Activated naive CD8-positive, alpha-beta T cell treated with anti-CD3 and anti-CD28 coated beads for 36 hours (primary cell): ENCODE measurements at regions not wholly inside any gene's neighbourhood (a gene's known extent, or its start where the extent isn't known, plus 50 kb on each side); places are given as distances from the start of the nearest gene placed in this dataset.

Experiments used
- DNase-seq: peaks from one replicate; pipeline ENCODE4 v3.0.0; 2021
- H3K27ac Mint-ChIP-seq: one replicate; pipeline ENCODE4 v1.8.0; 2022; ENCODE audit warnings: mild to moderate bottlenecking, moderate library complexity, mixed read lengths
- H3K27me3 Mint-ChIP-seq: one replicate; pipeline ENCODE4 v1.8.0; 2022; ENCODE audit warnings: mild to moderate bottlenecking, mixed read lengths
- H3K36me3 Mint-ChIP-seq: one replicate; pipeline ENCODE4 v1.8.0; 2021; ENCODE audit warnings: mild to moderate bottlenecking, mixed read lengths
- H3K4me1 Mint-ChIP-seq: one replicate; pipeline ENCODE4 v1.8.0; 2021; ENCODE audit warnings: mixed read lengths
- H3K4me3 Mint-ChIP-seq: one replicate; pipeline ENCODE4 v1.8.0; 2022; ENCODE audit warnings: mild to moderate bottlenecking, moderate library complexity, mixed read lengths
- H3K9me3 Mint-ChIP-seq: one replicate; pipeline ENCODE4 v1.8.0; 2022; ENCODE audit warnings: mixed read lengths

GRCh38 chr18:40904295-40904694 is 1050.7 kb upstream of the PIK3C3 start:
- H3K4me1 Mint-ChIP-seq: no peaks in the 10 kb centered on the region
- DNase-seq: no peak
- no peaks in the 10 kb centered on the region for H3K27me3 Mint-ChIP-seq
- H3K4me3 Mint-ChIP-seq: no peak overlapping the region
- no peak overlapping the region for H3K27ac Mint-ChIP-seq
- H3K9me3 Mint-ChIP-seq: peaks cover 3% of the 10 kb centered on the region
- H3K36me3 Mint-ChIP-seq: no peaks in the 10 kb centered on the region

GRCh38 chr18:40902436-40902835 is 1052.6 kb upstream of the PIK3C3 start:
- Mint-ChIP-seq H3K27me3 (no peaks in the 10 kb centered on the region), H3K36me3 (no peaks in the 10 kb centered on the region), H3K4me1 (no peaks in the 10 kb centered on the region), H3K4me3 (no peak overlapping the region), H3K9me3 (peaks cover 3% of the 10 kb centered on the region), H3K27ac (no peak overlapping the region)
- no peak for DNase-seq

GRCh38 chr18:40897884-40898283 is 1057.2 kb upstream of the PIK3C3 start:
- peaks cover 10% of the 10 kb centered on the region for H3K9me3 Mint-ChIP-seq

DNA sequence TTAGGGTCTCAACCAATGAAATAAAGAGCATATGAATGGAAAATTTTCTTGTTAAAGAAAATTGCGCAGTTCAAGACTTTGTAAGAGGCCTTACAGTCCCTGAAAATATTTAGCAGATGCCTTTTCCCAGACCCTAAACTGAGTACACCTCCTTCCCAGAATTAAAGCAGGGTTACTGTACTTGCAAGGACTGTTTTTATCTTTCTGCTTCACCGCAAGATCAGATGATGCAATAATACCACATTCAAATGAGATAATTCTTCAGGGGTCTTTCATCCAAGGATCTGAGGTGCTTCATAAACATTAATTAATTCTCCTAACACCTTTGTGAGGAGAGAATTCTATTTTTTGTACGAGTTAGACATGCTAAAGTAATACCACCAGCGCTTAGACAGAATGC is 1071.8 kb upstream of the PIK3C3 start:
- no peaks in the 10 kb centered on the region for H3K36me3 Mint-ChIP-seq
- no peaks in the 10 kb centered on the region for H3K4me1 Mint-ChIP-seq
- H3K27ac Mint-ChIP-seq: no peak overlapping the region
- no peak for DNase-seq
- H3K27me3 Mint-ChIP-seq: no peaks in the 10 kb centered on the region
- H3K9me3 Mint-ChIP-seq: peaks cover 6% of the 10 kb centered on the region
- no peak overlapping the region for H3K4me3 Mint-ChIP-seq

More at GRCh38 chr18:40897884-40898283, 1057.2 kb upstream of the PIK3C3 start:
- H3K36me3 Mint-ChIP-seq: no peaks in the 10 kb centered on the region
- no peaks in the 10 kb centered on the region for H3K4me1 Mint-ChIP-seq
- H3K27ac Mint-ChIP-seq: no peak overlapping the region
- no peak overlapping the region for H3K4me3 Mint-ChIP-seq
- no peaks in the 10 kb centered on the region for H3K27me3 Mint-ChIP-seq
- no peak for DNase-seq

DNA sequence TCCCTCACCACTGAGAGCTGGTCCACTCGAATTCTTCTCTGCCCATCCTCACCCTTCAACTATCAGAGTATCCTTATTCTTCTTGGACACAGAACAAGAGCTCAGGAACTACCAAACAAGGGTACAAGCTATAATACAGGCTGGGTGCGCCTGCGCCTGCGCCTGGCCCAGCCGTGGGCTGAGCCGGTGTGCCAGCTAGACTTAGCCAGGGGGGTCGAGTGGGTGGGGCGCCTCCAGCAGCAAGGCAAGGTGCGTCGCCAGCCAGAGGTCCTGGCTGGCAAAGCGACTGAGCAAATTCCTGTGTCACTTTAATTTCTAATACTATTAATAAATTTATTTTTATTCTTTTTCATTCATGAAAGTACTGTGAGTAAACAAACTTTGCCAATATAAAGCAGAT is 1072.6 kb upstream of the PIK3C3 start:
- no peaks in the 10 kb centered on the region for H3K4me1 Mint-ChIP-seq
- no peak for DNase-seq
- no peak overlapping the region for H3K27ac Mint-ChIP-seq
- H3K4me3 Mint-ChIP-seq: no peak overlapping the region
- no peaks in the 10 kb centered on the region for H3K36me3 Mint-ChIP-seq
- peaks cover 7% of the 10 kb centered on the region for H3K9me3 Mint-ChIP-seq
- H3K27me3 Mint-ChIP-seq: no peaks in the 10 kb centered on the region

DNA sequence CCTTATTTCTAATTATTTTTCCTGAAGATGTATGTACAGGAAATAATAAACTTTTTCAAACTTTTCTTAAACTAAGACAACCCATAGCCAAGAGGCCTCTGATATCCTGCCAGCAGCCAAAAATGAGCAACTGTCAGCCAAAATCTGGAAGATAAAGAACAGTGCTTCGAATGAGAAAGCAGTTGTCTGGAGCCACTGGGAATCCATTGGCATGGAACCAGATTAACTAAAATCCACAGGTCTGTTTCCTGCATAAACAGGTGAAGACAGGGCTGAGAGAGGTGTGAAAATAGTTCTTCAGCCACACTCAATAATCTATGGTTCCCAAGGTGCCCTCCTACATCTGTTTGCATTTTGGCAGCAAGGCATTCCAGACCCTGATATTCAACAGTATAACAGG is 1076.7 kb upstream of the PIK3C3 start:
- no peak overlapping the region for H3K27ac Mint-ChIP-seq
- H3K27me3 Mint-ChIP-seq: no peaks in the 10 kb centered on the region
- no peak overlapping the region for H3K4me3 Mint-ChIP-seq
- H3K4me1 Mint-ChIP-seq: no peaks in the 10 kb centered on the region
- H3K36me3 Mint-ChIP-seq: no peaks in the 10 kb centered on the region
- H3K9me3 Mint-ChIP-seq: peaks cover 5% of the 10 kb centered on the region
- DNase-seq: no peak

DNA sequence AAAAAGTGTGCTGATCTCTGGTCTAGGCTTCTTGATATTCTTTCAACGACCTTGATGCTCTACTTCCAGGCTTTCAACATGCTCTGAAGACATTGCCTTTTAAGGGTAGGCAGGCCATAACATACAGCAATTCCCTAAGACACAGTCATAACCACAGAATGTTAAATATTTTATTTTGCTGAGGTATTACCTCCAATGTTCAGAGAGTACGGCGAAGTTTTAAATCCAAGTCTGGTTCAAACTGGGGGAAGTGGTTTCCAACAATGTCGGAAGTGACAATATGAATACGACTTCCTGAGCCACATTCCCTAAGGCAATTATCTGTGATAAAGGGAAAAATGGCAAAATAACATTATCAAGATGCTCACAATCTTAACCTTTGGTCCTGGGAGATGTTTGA is 1077.9 kb upstream of the PIK3C3 start:
- H3K4me1 Mint-ChIP-seq: no peaks in the 10 kb centered on the region
- no peak overlapping the region for H3K4me3 Mint-ChIP-seq
- no peak overlapping the region for H3K27ac Mint-ChIP-seq
- H3K9me3 Mint-ChIP-seq: peaks cover 5% of the 10 kb centered on the region
- H3K27me3 Mint-ChIP-seq: no peaks in the 10 kb centered on the region
- DNase-seq: no peak
- H3K36me3 Mint-ChIP-seq: no peaks in the 10 kb centered on the region

DNA sequence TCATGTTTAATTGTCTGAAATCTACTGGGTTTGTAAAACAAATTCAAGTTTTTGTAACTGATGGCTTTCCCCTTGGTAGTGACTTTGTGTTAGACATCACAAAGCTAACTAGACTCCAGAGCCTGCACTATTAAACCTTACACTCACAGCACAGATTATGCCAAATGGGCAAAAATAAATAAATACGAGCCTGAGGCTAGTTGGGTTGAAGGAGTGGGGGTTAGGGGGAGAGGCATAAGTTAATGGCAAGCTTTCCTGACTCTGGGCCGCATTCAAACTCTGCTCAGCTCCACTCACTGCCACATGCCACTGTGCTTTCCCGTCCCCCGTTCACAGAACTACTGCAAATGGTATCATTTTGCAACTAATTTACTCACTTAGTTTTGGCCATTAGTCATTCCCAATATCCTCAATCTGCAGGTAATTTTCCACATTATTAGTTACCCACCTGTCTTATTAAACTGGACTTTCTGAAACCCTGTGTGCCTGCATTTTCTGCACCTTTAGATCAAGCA is 1079.9 kb upstream of the PIK3C3 start:
- Mint-ChIP-seq H3K4me3 (no peak overlapping the region), H3K27me3 (no peaks in the 10 kb centered on the region), H3K27ac (no peak overlapping the region), H3K4me1 (no peaks in the 10 kb centered on the region), H3K36me3 (no peaks in the 10 kb centered on the region), H3K9me3 (peaks cover 9% of the 10 kb centered on the region)
- DNase-seq: no peak

DNA sequence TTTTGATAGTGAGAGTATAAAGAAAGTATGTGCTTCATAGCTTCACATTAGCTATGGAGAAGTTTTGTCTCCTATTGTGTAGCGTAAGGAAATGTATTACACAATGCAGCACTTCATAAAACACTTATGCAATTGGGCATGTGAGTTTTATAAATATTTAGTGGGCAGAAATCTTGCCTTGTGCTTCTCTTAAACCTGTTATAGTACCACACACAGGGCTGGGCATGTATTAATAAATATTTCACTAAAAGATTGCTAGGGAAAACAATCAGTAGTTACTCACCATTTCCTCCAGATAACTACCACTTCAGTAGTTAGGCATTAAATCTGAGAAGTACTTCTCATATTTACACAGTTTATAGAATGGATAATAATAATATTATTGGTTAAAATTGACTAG is 1080.8 kb upstream of the PIK3C3 start:
- Mint-ChIP-seq H3K27me3 (no peaks in the 10 kb centered on the region), H3K4me1 (no peaks in the 10 kb centered on the region), H3K4me3 (no peak overlapping the region), H3K36me3 (no peaks in the 10 kb centered on the region), H3K27ac (no peak overlapping the region), H3K9me3 (peaks cover 5% of the 10 kb centered on the region)
- DNase-seq: no peak

GRCh38 chr18:40868110-40868858 is 1086.8 kb upstream of the PIK3C3 start:
- Mint-ChIP-seq H3K27ac (no peak overlapping the region), H3K9me3 (peaks cover 3% of the 10 kb centered on the region), H3K27me3 (no peaks in the 10 kb centered on the region), H3K36me3 (no peaks in the 10 kb centered on the region), H3K4me1 (no peaks in the 10 kb centered on the region), H3K4me3 (no peak overlapping the region)
- no peak for DNase-seq

DNA sequence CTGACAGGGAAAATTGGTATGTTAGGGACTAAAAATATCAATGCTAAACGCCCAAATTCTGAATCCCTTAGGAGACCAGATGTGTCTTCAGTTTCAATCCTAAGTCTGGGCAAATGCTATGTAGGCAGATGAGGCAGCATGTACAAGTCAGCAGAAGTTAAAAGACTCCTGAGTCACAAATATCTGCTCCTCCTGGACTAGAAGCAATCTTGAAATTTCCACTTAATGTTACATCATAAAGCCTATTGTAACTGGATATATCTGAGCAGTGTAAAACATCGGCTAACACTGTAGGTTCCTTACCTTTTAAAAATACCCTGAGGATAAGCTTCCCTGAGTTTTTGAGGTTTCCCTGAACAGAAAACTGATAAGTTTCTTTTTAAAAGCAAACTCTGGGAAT is 1087.6 kb upstream of the PIK3C3 start:
- no peak for DNase-seq
- Mint-ChIP-seq H3K36me3 (no peaks in the 10 kb centered on the region), H3K9me3 (peaks cover 3% of the 10 kb centered on the region), H3K27ac (no peak overlapping the region), H3K27me3 (no peaks in the 10 kb centered on the region), H3K4me3 (no peak overlapping the region), H3K4me1 (no peaks in the 10 kb centered on the region)

DNA sequence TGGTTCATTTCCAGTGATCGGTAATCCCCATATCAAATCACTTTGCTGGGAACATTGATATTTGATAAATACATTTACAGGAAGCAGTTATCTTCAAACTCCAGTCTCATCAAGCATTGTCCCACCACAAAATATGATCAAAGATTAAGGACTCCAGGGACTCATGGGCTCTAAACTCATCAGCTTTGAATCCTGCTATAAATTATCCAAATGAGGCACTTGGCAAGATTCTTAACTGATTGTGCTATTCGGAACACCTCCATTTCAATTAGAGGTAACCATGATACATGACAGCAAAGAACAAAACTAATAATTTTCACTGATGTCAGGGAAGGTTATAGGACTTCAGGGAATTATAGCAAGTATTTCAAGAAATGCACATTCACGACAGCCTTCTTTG is 1088.1 kb upstream of the PIK3C3 start:
- Mint-ChIP-seq H3K9me3 (peaks cover 3% of the 10 kb centered on the region), H3K4me3 (no peak overlapping the region), H3K27me3 (no peaks in the 10 kb centered on the region), H3K36me3 (no peaks in the 10 kb centered on the region), H3K4me1 (no peaks in the 10 kb centered on the region), H3K27ac (no peak overlapping the region)
- DNase-seq: no peak

GRCh38 chr18:40866013-40866645 is 1088.9 kb upstream of the PIK3C3 start:
- DNase-seq: no peak
- no peak overlapping the region for H3K27ac Mint-ChIP-seq
- no peak overlapping the region for H3K4me3 Mint-ChIP-seq
- H3K9me3 Mint-ChIP-seq: peaks cover 1% of the 10 kb centered on the region
- H3K36me3 Mint-ChIP-seq: no peaks in the 10 kb centered on the region
- H3K27me3 Mint-ChIP-seq: no peaks in the 10 kb centered on the region
- no peaks in the 10 kb centered on the region for H3K4me1 Mint-ChIP-seq

DNA sequence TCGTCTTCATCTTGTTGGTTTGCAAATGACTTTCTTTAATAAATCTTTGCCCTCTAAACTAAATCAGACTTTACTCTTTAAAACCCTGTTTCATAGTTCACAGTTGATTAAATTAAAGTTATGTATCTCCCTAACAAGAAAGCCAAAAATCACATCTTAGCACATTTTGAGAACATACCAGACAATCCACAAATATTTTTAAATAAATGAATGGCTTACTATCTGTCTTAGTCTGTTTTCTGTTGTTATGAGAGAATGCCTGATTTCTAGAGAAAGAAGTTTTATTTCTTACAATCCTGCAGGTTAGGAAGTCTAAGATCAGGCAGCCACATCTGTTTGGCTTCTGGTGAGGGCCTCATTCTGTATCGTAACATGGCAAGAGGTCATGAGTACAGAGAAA is 1090.2 kb upstream of the PIK3C3 start:
- Mint-ChIP-seq H3K36me3 (no peaks in the 10 kb centered on the region), H3K27me3 (no peaks in the 10 kb centered on the region), H3K27ac (no peak overlapping the region), H3K9me3 (no peaks in the 10 kb centered on the region), H3K4me3 (no peak overlapping the region), H3K4me1 (no peaks in the 10 kb centered on the region)
- no peak for DNase-seq

DNA sequence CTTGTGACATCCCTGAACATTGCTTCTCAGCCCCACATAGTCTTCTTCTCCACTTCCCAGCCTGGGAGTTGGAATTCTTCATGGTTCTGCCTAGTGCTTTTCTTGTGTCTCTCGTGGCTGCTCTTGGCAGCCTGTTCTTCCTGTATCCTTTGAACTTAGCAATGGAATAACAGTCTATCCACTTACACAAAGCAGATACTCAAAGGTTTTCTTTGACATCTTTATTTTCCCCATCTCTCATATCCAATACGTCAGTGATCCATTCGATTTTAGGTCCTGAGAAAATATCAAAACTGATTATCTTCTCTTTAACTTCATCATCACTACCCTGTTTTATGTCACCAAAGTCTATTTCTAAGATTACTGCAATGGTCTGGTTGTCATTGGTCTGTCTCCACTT is 1091.2 kb upstream of the PIK3C3 start:
- H3K27me3 Mint-ChIP-seq: no peaks in the 10 kb centered on the region
- H3K9me3 Mint-ChIP-seq: no peaks in the 10 kb centered on the region
- no peak overlapping the region for H3K4me3 Mint-ChIP-seq

DNA sequence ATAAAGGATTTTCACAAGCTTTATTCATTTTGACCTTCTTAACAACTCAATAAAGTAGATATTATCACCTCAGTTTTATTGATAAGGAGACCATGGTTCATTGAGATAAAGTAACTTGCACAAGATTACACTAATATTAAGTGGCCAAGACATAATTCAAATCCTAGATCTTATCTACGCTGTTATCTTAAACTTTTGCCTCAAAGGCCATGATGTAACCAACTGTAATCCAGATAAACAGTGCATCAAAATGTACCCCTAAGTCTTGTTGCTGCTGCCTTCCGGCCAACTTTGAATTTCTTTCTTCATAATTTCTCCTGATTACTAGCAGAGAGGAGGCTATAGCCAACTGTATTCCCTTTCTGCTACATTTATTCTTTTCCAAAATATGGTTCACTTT is 1094.8 kb upstream of the PIK3C3 start:
- Mint-ChIP-seq H3K9me3 (peaks cover 4% of the 10 kb centered on the region), H3K4me1 (no peaks in the 10 kb centered on the region), H3K36me3 (no peaks in the 10 kb centered on the region), H3K27ac (no peak overlapping the region), H3K4me3 (no peak overlapping the region), H3K27me3 (no peaks in the 10 kb centered on the region)
- DNase-seq: no peak

More for the DNA sequence above, 1091.2 kb upstream of the PIK3C3 start:
- Mint-ChIP-seq H3K36me3 (no peaks in the 10 kb centered on the region), H3K4me1 (no peaks in the 10 kb centered on the region), H3K27ac (no peak overlapping the region)
- no peak for DNase-seq
